NT2/D1 (cell line): ENCODE measurements at regions not wholly inside any gene's neighbourhood (a gene's known extent, or its start where the extent isn't known, plus 50 kb on each side); places are given as distances from the start of the nearest gene placed in this dataset.
A peak's percentile ranks its signal among the peaks of the same experiment; 100 is the strongest.

Experiments
- DNase-seq: peaks from one replicate; pipeline ENCODE4 v3.0.0-alpha.2; 2011; ENCODE audit warnings: low read depth, low spot score
- H3K27me3 ChIP-seq: 2 replicates; pipeline ENCODE4 v1.6.0; 2011; ENCODE audit warnings: mild to moderate bottlenecking; ENCODE audit not compliant: insufficient read length, insufficient read depth
- H3K36me3 ChIP-seq: 2 replicates; pipeline ENCODE4 v1.6.1; 2011; ENCODE audit warnings: mild to moderate bottlenecking, low read length, mixed read lengths; ENCODE audit not compliant: insufficient read depth, insufficient read length
- H3K4me1 ChIP-seq: 2 replicates; pipeline ENCODE4 v1.5.1; 2011; ENCODE audit not compliant: insufficient read depth, insufficient read length
- H3K4me3 ChIP-seq: 2 replicates; pipeline ENCODE4 v1.5.1; 2011; ENCODE audit warnings: low read depth; ENCODE audit not compliant: insufficient read length
- H3K9ac ChIP-seq: 2 replicates; pipeline ENCODE4 v1.6.0; 2011; ENCODE audit warnings: low read depth; ENCODE audit not compliant: insufficient read length
- H3K9me3 ChIP-seq: 2 replicates; pipeline ENCODE4 v1.5.1; 2011; ENCODE audit warnings: mild to moderate bottlenecking, low read length; ENCODE audit not compliant: insufficient read depth
- SUZ12 ChIP-seq: IDR thresholded peaks from 2 replicates; pipeline ENCODE4 v1.6.1; 2011; ENCODE audit not compliant: insufficient read length, insufficient read depth; ENCODE audit errors: extremely low read depth
- YY1 ChIP-seq: IDR thresholded peaks from 2 replicates; pipeline ENCODE4 v1.6.1; 2011; ENCODE audit not compliant: insufficient read length, insufficient read depth
- ZNF274 ChIP-seq: IDR thresholded peaks from 2 replicates; pipeline ENCODE4 v1.6.1; 2011; ENCODE audit warnings: mild to moderate bottlenecking, low read depth, low read length

- peak overlapping the region; percentile 57 for H3K4me3 ChIP-seq
- H3K27me3 ChIP-seq = no peaks in the 10 kb centered on the region
- peaks cover 47% of the 10 kb centered on the region for H3K4me1 ChIP-seq
- TF ChIP-seq YY1 (no peak), ZNF274 (no peak), SUZ12 (no peak)
- H3K36me3 ChIP-seq = no peaks in the 10 kb centered on the region
- H3K9ac ChIP-seq = peak overlapping the region; percentile 79
- H3K9me3 ChIP-seq = no peaks in the 10 kb centered on the region
- no peak for DNase-seq
These were observed 231.9 kb downstream of the SEC14L1 start for GRCh38 chr17:77372444-77373298.

- H3K36me3 ChIP-seq = peaks cover 5% of the 10 kb centered on the region
These were observed 232.8 kb downstream of the SEC14L1 start for GRCh38 chr17:77373299-77374169.

GRCh38 chr17:77374170-77374936, 233.6 kb downstream of the SEC14L1 start:
- Histone ChIP-seq H3K4me1 (peaks cover 63% of the 10 kb centered on the region), H3K36me3 (peaks cover 13% of the 10 kb centered on the region), H3K27me3 (no peaks in the 10 kb centered on the region), H3K9me3 (no peaks in the 10 kb centered on the region), H3K9ac (peak overlapping the region; percentile 96), H3K4me3 (peak overlapping the region; percentile 98)
- no peak for TF ChIP-seq YY1
- TF ChIP-seq ZNF274 = no peak
- TF ChIP-seq SUZ12 = no peak
- DNase-seq = peak; percentile 78

More at GRCh38 chr17:77373299-77374169, 232.8 kb downstream of the SEC14L1 start:
- no peak for DNase-seq
- Histone ChIP-seq H3K4me1 (peaks cover 55% of the 10 kb centered on the region), H3K9me3 (no peaks in the 10 kb centered on the region), H3K4me3 (peak overlapping the region; percentile 98), H3K9ac (peak overlapping the region; percentile 96), H3K27me3 (no peaks in the 10 kb centered on the region)
- TF ChIP-seq ZNF274 (no peak), SUZ12 (no peak), YY1 (no peak)

DNA sequence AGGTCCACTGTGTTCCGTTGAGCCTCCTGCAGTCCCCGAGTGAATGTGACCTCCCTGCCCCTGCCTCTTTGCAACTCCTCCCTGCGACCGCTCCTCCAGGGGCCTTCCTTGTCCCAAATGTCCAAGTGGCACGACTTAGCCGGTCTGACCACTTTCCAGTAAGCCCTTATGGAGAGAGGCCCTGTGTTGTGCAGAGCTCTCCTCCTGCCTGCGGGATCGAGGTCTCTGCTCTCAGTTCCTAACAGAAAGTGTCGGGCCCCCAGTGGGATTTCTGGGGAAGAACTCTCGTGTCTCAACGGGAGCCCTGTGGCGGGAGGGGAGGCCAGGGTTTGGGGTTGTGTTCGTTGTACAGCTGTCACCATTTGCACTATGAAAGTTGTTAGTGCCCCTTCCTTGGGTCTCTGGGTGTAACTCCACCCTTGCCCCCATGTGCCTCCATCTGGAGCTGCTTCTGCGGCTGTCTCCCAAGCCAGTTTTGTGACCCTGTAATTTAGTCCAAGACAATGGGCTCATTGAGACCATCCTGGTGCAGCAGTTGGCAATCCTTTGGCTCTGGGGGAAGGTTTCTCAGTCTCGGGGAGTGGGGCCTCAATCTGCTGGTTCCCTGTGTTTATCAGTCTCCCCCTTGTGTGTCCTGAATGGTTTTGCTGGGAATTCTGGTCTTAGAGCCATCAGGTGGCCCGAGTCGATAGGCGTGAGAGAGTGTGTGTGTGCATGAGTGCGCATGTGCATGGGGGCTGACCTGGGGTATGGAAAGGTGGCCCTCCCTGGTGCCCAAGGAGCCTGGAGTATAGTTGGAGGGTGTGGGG, 234.5 kb downstream of the SEC14L1 start:
- Histone ChIP-seq H3K4me3 (peak overlapping the region; percentile 6), H3K36me3 (peaks cover 15% of the 10 kb centered on the region), H3K4me1 (peaks cover 60% of the 10 kb centered on the region), H3K27me3 (no peaks in the 10 kb centered on the region), H3K9me3 (no peaks in the 10 kb centered on the region), H3K9ac (peak overlapping the region; percentile 96)
- DNase-seq = no peak
- TF ChIP-seq YY1 (no peak), ZNF274 (no peak), SUZ12 (no peak)

DNA sequence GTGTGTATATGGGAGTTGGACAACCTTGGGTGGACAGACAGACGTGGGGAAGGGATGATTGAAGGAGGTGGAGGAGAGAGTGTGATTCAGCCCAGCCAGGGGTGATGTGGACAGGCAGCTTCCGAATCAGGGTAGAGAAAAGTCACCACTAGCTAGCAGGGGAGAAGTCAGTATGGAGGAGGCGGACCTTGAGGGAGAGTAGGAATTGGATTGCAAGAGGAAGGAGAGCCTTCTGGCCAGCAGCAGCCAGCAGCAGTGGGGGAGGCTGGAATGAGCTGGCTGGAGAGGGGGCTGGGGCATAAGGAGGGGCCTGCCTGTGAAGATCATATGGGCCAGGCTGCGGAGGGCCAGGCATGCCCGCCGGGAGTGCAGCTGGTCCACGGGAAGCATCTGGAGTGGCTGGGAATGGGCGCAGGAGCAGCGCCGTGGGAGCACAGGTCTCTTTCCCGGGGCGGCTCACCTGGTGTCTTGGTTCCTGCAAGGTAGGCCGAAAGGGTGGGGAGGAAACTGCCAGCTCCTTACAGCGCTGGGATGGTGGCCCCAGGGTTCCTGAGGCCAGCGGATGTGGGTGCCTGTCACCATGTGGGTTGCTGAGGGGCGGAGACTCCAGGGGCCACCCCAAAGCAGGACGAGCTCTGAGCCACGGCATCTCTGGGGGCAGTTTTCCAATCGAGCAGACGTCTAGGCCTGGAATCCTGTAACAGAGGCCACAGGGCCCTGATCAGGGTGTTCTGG, 235.3 kb downstream of the SEC14L1 start:
- no peak overlapping the region for H3K4me3 ChIP-seq
- H3K9me3 ChIP-seq = no peaks in the 10 kb centered on the region
- peaks cover 15% of the 10 kb centered on the region for H3K36me3 ChIP-seq
- H3K4me1 ChIP-seq = peaks cover 67% of the 10 kb centered on the region
- TF ChIP-seq YY1 (no peak), ZNF274 (no peak), SUZ12 (no peak)
- H3K9ac ChIP-seq = peak overlapping the region; percentile 96
- no peaks in the 10 kb centered on the region for H3K27me3 ChIP-seq
- DNase-seq = no peak
